Peyer's patch (tissue), 4 donors: ENCODE measurements at regions not wholly inside any gene's neighbourhood (a gene's known extent, or its start where the extent isn't known, plus 50 kb on each side); places are given as distances from the start of the nearest gene placed in this dataset.
"Not testable (repeated sequence)": the region's sequence is repeated elsewhere in the genome, so short reads cannot be mapped to it uniquely, and the experiment has no call there.

ENCODE experiments used
- CTCF ChIP-seq, 6 experiments: fragments of 450-650 bp in 4 of 6; fragments of 200-600 bp in 2 of 6; sonication (generic) in 1 of 6; IDR thresholded peaks; one replicate each; pipeline ENCODE4 v1.5.1; 2017 to 2019; ENCODE audit warnings: antibody characterized with exemption in 6 of 6, mild to moderate bottlenecking in 3 of 6, moderate library complexity in 1 of 6
- POLR2A ChIP-seq, 2 donors: fragments of 450-650 bp; IDR thresholded peaks; one replicate each; pipeline ENCODE4 v1.5.1; 2017; ENCODE audit warnings: antibody characterized with exemption in 2 of 2, mild to moderate bottlenecking in 2 of 2, moderate library complexity in 2 of 2

DNA sequence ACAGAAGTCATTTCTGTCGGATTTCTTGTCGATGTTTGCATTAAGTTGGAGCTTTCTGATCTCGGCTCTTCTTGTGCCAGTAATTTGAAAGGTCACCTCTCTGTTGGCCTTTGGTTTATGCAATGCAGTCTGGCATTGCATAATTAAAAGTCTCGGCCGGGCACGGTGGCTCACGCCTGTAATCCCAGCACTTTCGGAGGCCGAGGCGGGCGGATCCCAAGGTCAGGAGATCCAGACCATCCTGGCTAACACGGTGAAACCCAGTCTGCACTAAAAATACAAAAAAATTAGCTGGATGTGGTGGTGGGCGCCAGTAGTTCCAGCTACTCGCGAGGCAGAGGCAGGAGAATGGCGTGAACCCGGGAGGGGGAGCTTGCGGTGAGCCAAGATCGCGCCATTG, 62.6 kb upstream of the GOLGA8O start:
- not testable (repeated sequence) for TF ChIP-seq CTCF, POLR2A (IDR thresholded peaks at IDR 0.05)
